ENCODE measurements at regions not wholly inside any gene's neighbourhood (a gene's known extent, or its start where the extent isn't known, plus 50 kb on each side); places are given as distances from the start of the nearest gene placed in this dataset.

- TF ChIP-seq CTCF (IDR thresholded peaks at IDR 0.05) (no peak), EP300 (IDR thresholded peaks at IDR 0.05) (no peak), POLR2A (IDR thresholded peaks at IDR 0.05) (no peak), POLR2AphosphoS5 (IDR thresholded peaks at IDR 0.05) (no peak)
These were observed 229.5 kb downstream of the SPCS3 start for GRCh38 chr4:176549161-176549865.
